H9 (cell line): ENCODE measurements at regions not wholly inside any gene's neighbourhood (a gene's known extent, or its start where the extent isn't known, plus 50 kb on each side); places are given as distances from the start of the nearest gene placed in this dataset.
A peak's percentile ranks its signal among the peaks of the same experiment; 100 is the strongest.

Source experiments
- DNase-seq: peaks from one replicate; pipeline ENCODE4 v3.0.0-alpha.2; 2017
- H2AFZ ChIP-seq: one replicate; pipeline ENCODE4 v1.6.1; 2013; ENCODE audit warnings: mild to moderate bottlenecking, low read length, control low read depth, moderate library complexity
- H2AK5ac ChIP-seq: 2 replicates; pipeline ENCODE4 v1.6.1; 2013; ENCODE audit warnings: low read length, control low read depth, mixed read lengths; ENCODE audit not compliant: insufficient read length
- H2BK120ac ChIP-seq: one replicate; pipeline ENCODE4 v1.6.1; 2013; ENCODE audit warnings: low read depth, mild to moderate bottlenecking, low read length, control low read depth, inconsistent platforms; ENCODE audit not compliant: poor library complexity, severe bottlenecking
- H2BK12ac ChIP-seq: 2 replicates; pipeline ENCODE4 v1.6.1; 2013; ENCODE audit warnings: low read length, control low read depth, mixed read lengths, low read depth; ENCODE audit not compliant: insufficient read length
- H2BK15ac ChIP-seq: 2 replicates; pipeline ENCODE4 v1.6.1; 2013; ENCODE audit warnings: low read depth, low read length, control low read depth
- H2BK20ac ChIP-seq: one replicate; pipeline ENCODE4 v1.6.1; 2013; ENCODE audit warnings: low read depth, mild to moderate bottlenecking, low read length, control low read depth, inconsistent platforms; ENCODE audit not compliant: poor library complexity, severe bottlenecking
- H2BK5ac ChIP-seq: 2 replicates; pipeline ENCODE4 v1.6.1; 2013; ENCODE audit warnings: low read length, control low read depth, mixed read lengths; ENCODE audit not compliant: insufficient read length
- H3K14ac ChIP-seq: 2 replicates; pipeline ENCODE4 v1.6.1; 2013; ENCODE audit warnings: low read length, control low read depth; ENCODE audit not compliant: insufficient read depth
- H3K18ac ChIP-seq: 2 replicates; pipeline ENCODE4 v1.6.1; 2013; ENCODE audit warnings: low read depth, mild to moderate bottlenecking, mixed read lengths, low read length, control low read depth; ENCODE audit not compliant: insufficient read length
- H3K23ac ChIP-seq: 2 replicates; pipeline ENCODE4 v1.6.1; 2013; ENCODE audit warnings: low read length, control low read depth, mixed read lengths, low read depth; ENCODE audit not compliant: insufficient read length
- H3K23me2 ChIP-seq: 2 replicates; pipeline ENCODE4 v1.6.1; 2013; ENCODE audit warnings: low read depth, mild to moderate bottlenecking, mixed read lengths, low read length, control low read depth; ENCODE audit not compliant: insufficient read length, poor library complexity, severe bottlenecking
- H3K27ac ChIP-seq: 2 replicates; pipeline ENCODE4 v1.5.1; 2013; ENCODE audit warnings: low read length, control low read depth, mixed read lengths, low read depth; ENCODE audit not compliant: insufficient read length
- H3K27me3 ChIP-seq: 2 replicates; pipeline ENCODE4 v1.6.1; 2013; ENCODE audit warnings: low read length, control low read depth, inconsistent platforms; ENCODE audit not compliant: insufficient read depth
- H3K4ac ChIP-seq: 2 replicates; pipeline ENCODE4 v1.6.1; 2013; ENCODE audit warnings: low read depth, mild to moderate bottlenecking, control low read depth, inconsistent platforms, low read length, moderate library complexity
- H3K4me1 ChIP-seq: 2 replicates; pipeline ENCODE4 v1.6.1; 2013; ENCODE audit warnings: low read length, control low read depth, inconsistent platforms; ENCODE audit not compliant: insufficient read depth
- H3K4me2 ChIP-seq: 2 replicates; pipeline ENCODE4 v1.6.1; 2013; ENCODE audit warnings: low read length, control low read depth, mixed read lengths; ENCODE audit not compliant: insufficient read length, insufficient read depth
- H3K56ac ChIP-seq: 2 replicates; pipeline ENCODE4 v1.6.1; 2013; ENCODE audit warnings: low read depth, mild to moderate bottlenecking, mixed read lengths, low read length, control low read depth; ENCODE audit not compliant: insufficient read length
- H3K79me1 ChIP-seq: 2 replicates; pipeline ENCODE4 v1.6.1; 2013; ENCODE audit warnings: low read depth, mild to moderate bottlenecking, moderate library complexity, low read length, control low read depth, inconsistent platforms; ENCODE audit not compliant: insufficient read depth, poor library complexity, severe bottlenecking
- H3K79me2 ChIP-seq: 2 replicates; pipeline ENCODE4 v1.6.1; 2013; ENCODE audit warnings: low read length, control low read depth, inconsistent platforms; ENCODE audit not compliant: insufficient read depth
- H3K9ac ChIP-seq: 2 replicates; pipeline ENCODE4 v1.6.1; 2013; ENCODE audit warnings: low read length, control low read depth, mixed read lengths; ENCODE audit not compliant: insufficient read length; ENCODE audit errors: extremely low read depth
- H3K9me3 ChIP-seq: one replicate; pipeline ENCODE4 v1.6.1; 2013; ENCODE audit warnings: low read depth, low read length, inconsistent platforms; ENCODE audit not compliant: control insufficient read depth
- H3T11ph ChIP-seq: one replicate; pipeline ENCODE4 v1.6.1; 2013; ENCODE audit warnings: mild to moderate bottlenecking, low read length, control low read depth, inconsistent platforms
- H4K20me1 ChIP-seq: one replicate; pipeline ENCODE4 v1.6.1; 2013; ENCODE audit not compliant: control insufficient read depth, insufficient read length, insufficient read depth
- H4K5ac ChIP-seq: 2 replicates; pipeline ENCODE4 v1.6.1; 2013; ENCODE audit warnings: low read depth, mild to moderate bottlenecking, mixed read lengths, low read length, control low read depth; ENCODE audit not compliant: insufficient read length
- H4K8ac ChIP-seq: replicated peaks from 2 replicates; pipeline ENCODE4 v1.6.1; 2013; ENCODE audit warnings: low read length, control low read depth, mixed read lengths, low read depth; ENCODE audit not compliant: insufficient read length
- H4K91ac ChIP-seq: 2 replicates; pipeline ENCODE4 v1.6.1; 2013; ENCODE audit warnings: low read depth, mild to moderate bottlenecking, moderate library complexity, mixed read lengths, low read length, control low read depth; ENCODE audit not compliant: insufficient read length
- H3K27ac Mint-ChIP-seq, 3 experiments: 2 replicates in 2 of 3; 3 replicates in 1 of 3; pipeline ENCODE4 v1.8.0; 2020 to 2021; ENCODE audit warnings: mixed read lengths in 3 of 3, mild to moderate bottlenecking in 1 of 3, moderate library complexity in 1 of 3
- H3K27me3 Mint-ChIP-seq: 2 replicates; pipeline ENCODE4 v1.8.0; 2021; ENCODE audit warnings: low read depth, mild to moderate bottlenecking, moderate library complexity, mixed read lengths
- H3K36me3 Mint-ChIP-seq, 3 experiments: 2 replicates in 2 of 3; 3 replicates in 1 of 3; pipeline ENCODE4 v1.8.0; 2020 to 2021; ENCODE audit warnings: low read depth in 3 of 3, mixed read lengths in 3 of 3; ENCODE audit not compliant: insufficient read depth in 1 of 3
- H3K4me1 Mint-ChIP-seq, 2 experiments: 2 replicates each; pipeline ENCODE4 v1.8.0; 2020; ENCODE audit warnings: mixed read lengths in 2 of 2
- H3K4me3 Mint-ChIP-seq, 2 experiments: 2 replicates in 1 of 2; 3 replicates in 1 of 2; pipeline ENCODE4 v1.8.0; 2020 to 2021; ENCODE audit warnings: mild to moderate bottlenecking in 2 of 2, mixed read lengths in 2 of 2, moderate library complexity in 1 of 2
- H3K9me3 Mint-ChIP-seq, 2 experiments: 2 replicates in 1 of 2; 3 replicates in 1 of 2; pipeline ENCODE4 v1.8.0; 2020; ENCODE audit warnings: mild to moderate bottlenecking in 2 of 2, mixed read lengths in 2 of 2, moderate library complexity in 1 of 2
- WGBS: extraction: QIAGEN DNeasy Blood & Tissue Kit; methylation state at CpG from one replicate; pipeline ENCODE4 v1.1.7; 2013; ENCODE audit warnings: missing lambda C conversion rate, low lambda C conversion rate, mixed read lengths; ENCODE audit not compliant: insufficient read length; ENCODE audit errors: extremely low coverage; 5-methylcytosine and 5-hydroxymethylcytosine counted together
- TF ChIP-seq, protein P1 (sequence below): fragments of 200-600 bp; sonication (generic); conservative IDR thresholded peaks from 3 replicates; pipeline ENCODE4 v1.8.0; 2021; ENCODE audit warnings: antibody characterized with exemption, mild to moderate bottlenecking

GRCh38 chr7:46970131-46970430, 611.8 kb downstream of the TNS3 start:
- Histone ChIP-seq H3K9ac (no peak overlapping the region), H2BK120ac (no peak overlapping the region), H3K79me2 (no peaks in the 10 kb centered on the region), H3K4me2 (no peak overlapping the region), H3K79me1 (no peaks in the 10 kb centered on the region), H2BK5ac (no peak overlapping the region), H3K23ac (no peak overlapping the region), H3T11ph (no peak overlapping the region), H2AFZ (no peak overlapping the region), H3K27me3 (no peaks in the 10 kb centered on the region), H2BK15ac (no peak overlapping the region), H3K4ac (no peak overlapping the region), H4K8ac (no peak overlapping the region), H3K27ac (no peak overlapping the region), H3K4me1 (no peaks in the 10 kb centered on the region), H2AK5ac (no peak overlapping the region), H3K56ac (no peak overlapping the region), H3K23me2 (no peaks in the 10 kb centered on the region), H4K20me1 (no peaks in the 10 kb centered on the region), H3K18ac (no peak overlapping the region), H3K14ac (no peak overlapping the region), H4K91ac (no peak overlapping the region), H3K9me3 (no peaks in the 10 kb centered on the region), H4K5ac (no peak overlapping the region), H2BK20ac (no peak overlapping the region), H2BK12ac (no peak overlapping the region)
- Mint-ChIP-seq H3K27me3 (no peaks in the 10 kb centered on the region), H3K36me3 (peaks cover 0 to 4% (median under 1%) of the 10 kb centered on the region in 3 experiments; a peak in 4 of 7 replicates), H3K4me1 (no peaks in the 10 kb centered on the region), H3K4me3 (no peak overlapping the region), H3K27ac (peak overlapping the region in 1 of 3 experiments; percentile 52; a peak in 1 of 7 replicates), H3K9me3 (peaks cover under 1 to 7% of the 10 kb centered on the region in 2 experiments; a peak in 4 of 5 replicates)
- WGBS, result no CpG with 5 or more reads among the region's 5 CpGs
- TF ChIP-seq, protein P1, sequence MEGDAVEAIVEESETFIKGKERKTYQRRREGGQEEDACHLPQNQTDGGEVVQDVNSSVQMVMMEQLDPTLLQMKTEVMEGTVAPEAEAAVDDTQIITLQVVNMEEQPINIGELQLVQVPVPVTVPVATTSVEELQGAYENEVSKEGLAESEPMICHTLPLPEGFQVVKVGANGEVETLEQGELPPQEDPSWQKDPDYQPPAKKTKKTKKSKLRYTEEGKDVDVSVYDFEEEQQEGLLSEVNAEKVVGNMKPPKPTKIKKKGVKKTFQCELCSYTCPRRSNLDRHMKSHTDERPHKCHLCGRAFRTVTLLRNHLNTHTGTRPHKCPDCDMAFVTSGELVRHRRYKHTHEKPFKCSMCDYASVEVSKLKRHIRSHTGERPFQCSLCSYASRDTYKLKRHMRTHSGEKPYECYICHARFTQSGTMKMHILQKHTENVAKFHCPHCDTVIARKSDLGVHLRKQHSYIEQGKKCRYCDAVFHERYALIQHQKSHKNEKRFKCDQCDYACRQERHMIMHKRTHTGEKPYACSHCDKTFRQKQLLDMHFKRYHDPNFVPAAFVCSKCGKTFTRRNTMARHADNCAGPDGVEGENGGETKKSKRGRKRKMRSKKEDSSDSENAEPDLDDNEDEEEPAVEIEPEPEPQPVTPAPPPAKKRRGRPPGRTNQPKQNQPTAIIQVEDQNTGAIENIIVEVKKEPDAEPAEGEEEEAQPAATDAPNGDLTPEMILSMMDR, result no peak
- no peak for DNase-seq
